ENCODE measurements at regions not wholly inside any gene's neighbourhood (a gene's known extent, or its start where the extent isn't known, plus 50 kb on each side); places are given as distances from the start of the nearest gene placed in this dataset.

DNA sequence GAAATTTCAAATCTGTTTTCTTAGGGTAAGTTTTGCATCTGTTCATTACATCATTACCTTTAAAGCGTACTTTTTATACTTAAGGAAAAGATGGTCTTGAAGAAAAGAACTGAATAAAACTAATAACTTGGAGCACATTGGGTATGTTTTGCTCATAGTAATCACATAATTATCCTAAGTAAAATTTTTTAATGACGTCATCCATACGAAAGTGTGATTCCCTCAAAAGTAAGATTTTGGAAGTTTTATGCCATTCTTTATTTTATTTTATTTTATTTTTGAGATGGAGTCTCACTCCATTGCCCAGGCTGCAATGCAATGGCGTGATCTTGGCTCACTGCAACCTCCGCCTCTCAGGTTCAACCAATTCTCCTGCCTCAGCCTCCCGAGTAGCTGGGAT is 1516.6 kb upstream of the TENM3 start:
- TF ChIP-seq, protein P1, sequence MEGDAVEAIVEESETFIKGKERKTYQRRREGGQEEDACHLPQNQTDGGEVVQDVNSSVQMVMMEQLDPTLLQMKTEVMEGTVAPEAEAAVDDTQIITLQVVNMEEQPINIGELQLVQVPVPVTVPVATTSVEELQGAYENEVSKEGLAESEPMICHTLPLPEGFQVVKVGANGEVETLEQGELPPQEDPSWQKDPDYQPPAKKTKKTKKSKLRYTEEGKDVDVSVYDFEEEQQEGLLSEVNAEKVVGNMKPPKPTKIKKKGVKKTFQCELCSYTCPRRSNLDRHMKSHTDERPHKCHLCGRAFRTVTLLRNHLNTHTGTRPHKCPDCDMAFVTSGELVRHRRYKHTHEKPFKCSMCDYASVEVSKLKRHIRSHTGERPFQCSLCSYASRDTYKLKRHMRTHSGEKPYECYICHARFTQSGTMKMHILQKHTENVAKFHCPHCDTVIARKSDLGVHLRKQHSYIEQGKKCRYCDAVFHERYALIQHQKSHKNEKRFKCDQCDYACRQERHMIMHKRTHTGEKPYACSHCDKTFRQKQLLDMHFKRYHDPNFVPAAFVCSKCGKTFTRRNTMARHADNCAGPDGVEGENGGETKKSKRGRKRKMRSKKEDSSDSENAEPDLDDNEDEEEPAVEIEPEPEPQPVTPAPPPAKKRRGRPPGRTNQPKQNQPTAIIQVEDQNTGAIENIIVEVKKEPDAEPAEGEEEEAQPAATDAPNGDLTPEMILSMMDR (IDR thresholded peaks at IDR 0.05): no peak
- no peak for TF ChIP-seq POLR2A (IDR thresholded peaks at IDR 0.05)

Data from heart left ventricle (tissue), 13 donors.